PC-9 (cell line): ENCODE measurements at regions not wholly inside any gene's neighbourhood (a gene's known extent, or its start where the extent isn't known, plus 50 kb on each side); places are given as distances from the start of the nearest gene placed in this dataset.

Experiments
- EZH2 ChIP-seq: fragments of 200-600 bp; sonication (generic); IDR thresholded peaks from 2 replicates; pipeline ENCODE4 v1.8.0; 2017; ENCODE audit warnings: antibody characterized with exemption, low read depth
- TF ChIP-seq, protein P1 (sequence below): fragments of 200-600 bp; sonication (generic); conservative IDR thresholded peaks from 2 replicates; pipeline ENCODE4 v1.6.1; 2017; ENCODE audit warnings: mixed run types, antibody characterized with exemption, mild to moderate bottlenecking, moderate library complexity

DNA sequence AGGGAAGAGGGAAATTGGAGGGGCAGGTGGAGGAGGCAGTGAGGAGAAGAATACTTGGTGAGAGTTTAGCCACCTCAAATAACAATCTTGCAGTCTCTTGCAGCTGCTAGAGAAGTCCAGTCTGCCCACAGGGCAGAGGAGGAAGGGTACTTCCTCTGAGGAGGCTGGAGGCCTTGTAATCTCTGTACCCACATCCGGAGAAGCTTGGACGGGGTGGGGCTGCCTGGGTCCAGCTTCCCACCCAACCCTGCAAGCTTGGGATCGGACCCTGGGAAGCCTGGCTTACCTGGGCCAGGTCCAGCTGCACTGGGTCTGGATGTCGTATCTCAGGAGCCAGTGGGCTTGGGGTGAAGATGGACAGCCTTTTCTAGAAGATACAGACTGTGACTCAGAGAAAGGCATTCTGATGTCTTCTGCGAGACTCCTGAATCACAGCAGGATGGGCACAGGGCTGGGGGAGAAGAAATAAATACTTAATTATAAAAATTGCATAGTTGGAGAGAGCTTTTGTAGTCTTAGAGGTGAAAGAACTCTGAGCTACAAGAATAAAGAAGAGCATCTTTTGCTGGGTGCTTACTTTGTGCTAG lies 111.8 kb upstream of the JUN start:
- TF ChIP-seq, protein P1, sequence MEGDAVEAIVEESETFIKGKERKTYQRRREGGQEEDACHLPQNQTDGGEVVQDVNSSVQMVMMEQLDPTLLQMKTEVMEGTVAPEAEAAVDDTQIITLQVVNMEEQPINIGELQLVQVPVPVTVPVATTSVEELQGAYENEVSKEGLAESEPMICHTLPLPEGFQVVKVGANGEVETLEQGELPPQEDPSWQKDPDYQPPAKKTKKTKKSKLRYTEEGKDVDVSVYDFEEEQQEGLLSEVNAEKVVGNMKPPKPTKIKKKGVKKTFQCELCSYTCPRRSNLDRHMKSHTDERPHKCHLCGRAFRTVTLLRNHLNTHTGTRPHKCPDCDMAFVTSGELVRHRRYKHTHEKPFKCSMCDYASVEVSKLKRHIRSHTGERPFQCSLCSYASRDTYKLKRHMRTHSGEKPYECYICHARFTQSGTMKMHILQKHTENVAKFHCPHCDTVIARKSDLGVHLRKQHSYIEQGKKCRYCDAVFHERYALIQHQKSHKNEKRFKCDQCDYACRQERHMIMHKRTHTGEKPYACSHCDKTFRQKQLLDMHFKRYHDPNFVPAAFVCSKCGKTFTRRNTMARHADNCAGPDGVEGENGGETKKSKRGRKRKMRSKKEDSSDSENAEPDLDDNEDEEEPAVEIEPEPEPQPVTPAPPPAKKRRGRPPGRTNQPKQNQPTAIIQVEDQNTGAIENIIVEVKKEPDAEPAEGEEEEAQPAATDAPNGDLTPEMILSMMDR = no peak
- TF ChIP-seq EZH2 = no peak
